GM12891 (cell line): ENCODE measurements at regions not wholly inside any gene's neighbourhood (a gene's known extent, or its start where the extent isn't known, plus 50 kb on each side); places are given as distances from the start of the nearest gene placed in this dataset.

Experiments
- POLR2A ChIP-seq: IDR thresholded peaks from 2 replicates; pipeline ENCODE4 v1.6.1; 2011; ENCODE audit warnings: low read depth, low read length, control low read depth
- POLR2AphosphoS5 ChIP-seq: IDR thresholded peaks from 2 replicates; pipeline ENCODE4 v1.6.1; 2011; ENCODE audit warnings: low read depth, low read length, control low read depth
- TAF1 ChIP-seq: IDR thresholded peaks from 2 replicates; pipeline ENCODE4 v1.6.1; 2011; ENCODE audit warnings: low read depth, low read length, control low read depth

DNA sequence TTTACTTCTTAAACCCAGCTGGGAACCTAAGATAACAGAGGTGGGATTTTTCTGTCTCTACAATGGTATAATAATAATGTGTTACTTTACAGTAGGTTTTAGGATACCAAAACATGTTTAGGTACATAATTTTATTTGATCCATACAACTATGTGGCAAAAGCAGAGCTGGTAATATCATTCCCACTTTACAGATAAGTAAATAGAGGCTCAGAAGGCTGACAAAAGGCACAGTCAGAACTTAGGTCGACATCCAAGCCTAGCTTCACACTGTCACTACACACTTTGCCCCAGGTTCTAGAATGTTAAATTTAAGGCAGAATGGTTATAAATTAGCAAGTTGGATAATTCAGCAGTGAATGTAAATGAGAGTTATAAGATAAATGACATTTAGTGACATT lies 189.6 kb upstream of the PARD3B start:
- TF ChIP-seq POLR2AphosphoS5 (no peak), TAF1 (no peak), POLR2A (no peak)
